HuH-7 (cell line): ENCODE measurements at regions not wholly inside any gene's neighbourhood (a gene's known extent, or its start where the extent isn't known, plus 50 kb on each side); places are given as distances from the start of the nearest gene placed in this dataset.
"Not testable (repeated sequence)": the region's sequence is repeated elsewhere in the genome, so short reads cannot be mapped to it uniquely, and the experiment has no call there.

Experiments used
- DNase-seq: peaks from one replicate; pipeline ENCODE4 v3.0.0; 2011; ENCODE audit warnings: low spot score

DNA sequence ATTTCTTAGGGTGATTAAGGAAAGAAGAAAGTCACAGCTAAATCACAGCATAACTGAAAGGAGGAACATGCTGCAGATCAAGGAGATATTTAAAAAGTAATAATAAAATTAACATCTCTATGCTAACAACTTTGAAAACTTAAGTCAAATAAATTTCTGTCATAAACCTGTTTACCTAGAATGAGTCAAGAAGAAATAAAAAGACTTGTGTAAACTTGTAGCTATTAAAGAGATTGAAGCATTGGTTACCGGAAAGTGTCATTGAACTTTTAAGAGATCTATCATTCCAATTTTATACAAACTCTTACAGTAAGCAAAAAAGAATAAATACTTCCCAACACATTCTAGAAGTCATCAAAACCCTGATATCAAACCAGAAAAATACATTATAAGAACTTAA lies 520.1 kb upstream of the SYT4 start:
- DNase-seq: no peak

DNA sequence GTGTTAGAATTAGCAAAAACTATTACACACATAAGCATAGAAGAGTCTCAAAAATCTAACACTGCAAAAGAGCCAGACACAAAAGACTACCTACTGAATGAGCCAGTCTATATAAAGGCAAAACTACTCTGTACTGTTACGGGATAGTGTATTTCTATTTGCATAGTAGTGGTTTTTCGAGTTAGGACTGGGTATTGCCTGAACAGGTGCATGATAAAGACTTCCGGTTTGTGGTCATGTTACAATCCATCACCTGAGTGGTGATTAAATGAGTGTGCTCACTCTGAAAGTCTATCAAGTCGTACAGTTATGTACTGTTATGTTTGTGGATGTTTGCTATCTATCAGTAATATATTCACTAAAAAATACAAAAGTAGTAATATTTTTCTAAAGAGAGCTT lies 523.3 kb upstream of the SYT4 start:
- DNase-seq: no peak

DNA sequence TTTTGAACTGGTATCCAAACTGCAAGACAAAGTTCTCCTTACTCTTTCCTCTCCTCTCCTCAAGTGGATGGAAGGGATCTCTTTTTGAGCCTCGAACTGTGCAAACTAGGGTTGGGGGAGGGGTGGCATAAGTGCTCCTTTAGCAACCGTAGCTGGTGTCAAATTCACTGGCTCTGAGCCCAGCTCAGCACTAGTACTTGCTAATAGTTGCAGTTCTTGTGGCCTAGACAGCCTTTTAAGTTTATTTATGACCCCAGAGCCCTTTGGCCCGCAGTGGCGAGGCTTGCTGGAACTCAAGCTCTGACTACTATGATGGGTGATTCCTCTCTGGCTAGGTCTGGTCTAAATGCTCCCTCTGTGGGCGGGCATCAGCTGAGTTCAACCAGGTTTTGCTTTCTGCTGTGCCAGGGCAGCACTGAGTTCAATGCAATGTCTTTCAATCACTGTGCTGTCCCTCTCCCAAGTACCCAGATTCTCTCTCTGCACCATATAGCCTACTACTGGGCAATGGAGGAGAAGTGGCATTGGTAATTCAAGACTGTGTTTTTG lies 528.4 kb upstream of the SYT4 start:
- no peak for DNase-seq

DNA sequence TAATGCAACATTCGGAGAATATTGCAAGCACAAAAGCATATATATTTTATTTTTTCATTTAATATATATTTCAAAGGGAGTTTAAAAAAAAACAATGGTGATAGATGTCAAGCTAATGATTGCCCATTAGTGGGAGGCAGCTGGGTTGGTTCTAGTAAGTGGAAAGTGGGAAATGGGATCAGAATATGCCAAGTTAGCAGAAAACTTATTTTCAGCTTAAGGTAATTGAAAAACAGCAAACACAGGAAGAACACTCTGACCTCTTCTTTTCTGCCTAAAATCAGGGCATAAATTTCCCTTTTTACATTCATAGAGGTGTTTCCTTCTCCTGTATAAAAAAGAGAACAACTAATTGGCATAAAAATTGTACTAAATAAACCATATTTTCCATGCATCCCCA lies 535.3 kb upstream of the SYT4 start:
- no peak for DNase-seq

DNA sequence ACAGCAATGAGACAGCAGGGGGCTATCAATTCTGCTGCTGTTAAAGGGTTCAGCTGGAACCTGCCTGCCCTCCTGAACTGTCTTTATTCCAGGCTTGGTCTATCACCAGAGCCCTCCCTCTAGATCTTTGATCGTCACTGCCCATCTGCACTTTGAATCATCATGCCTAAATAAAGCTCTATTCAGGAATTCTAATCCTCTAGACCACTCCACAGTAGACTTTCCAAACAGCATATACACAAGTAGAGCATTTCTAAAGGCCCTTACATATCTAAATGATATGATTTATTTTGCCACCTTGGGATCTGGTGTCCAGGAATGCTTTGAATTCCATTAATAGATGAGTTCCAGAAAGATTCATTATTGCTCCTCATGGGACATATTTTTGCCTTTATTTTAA lies 542.1 kb upstream of the SYT4 start:
- DNase-seq: no peak

DNA sequence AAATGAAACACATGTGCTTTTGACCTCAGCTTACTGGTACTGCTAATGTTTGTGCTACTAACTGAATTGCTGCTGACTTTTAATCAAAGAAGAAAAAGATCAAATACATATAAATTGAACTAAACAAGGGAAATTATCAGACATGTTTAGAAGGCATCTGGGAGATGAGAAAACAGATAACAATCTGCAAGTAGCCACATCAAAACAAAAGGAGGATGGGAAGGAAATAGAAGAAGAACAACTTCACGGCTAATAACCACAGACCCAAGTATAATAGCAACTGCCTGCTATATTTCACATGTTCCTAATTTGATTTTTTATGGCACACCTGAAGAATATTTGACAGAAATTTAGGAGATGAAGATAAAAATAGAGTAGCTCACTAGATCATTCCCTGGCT lies 542.6 kb upstream of the SYT4 start:
- no peak for DNase-seq

DNA sequence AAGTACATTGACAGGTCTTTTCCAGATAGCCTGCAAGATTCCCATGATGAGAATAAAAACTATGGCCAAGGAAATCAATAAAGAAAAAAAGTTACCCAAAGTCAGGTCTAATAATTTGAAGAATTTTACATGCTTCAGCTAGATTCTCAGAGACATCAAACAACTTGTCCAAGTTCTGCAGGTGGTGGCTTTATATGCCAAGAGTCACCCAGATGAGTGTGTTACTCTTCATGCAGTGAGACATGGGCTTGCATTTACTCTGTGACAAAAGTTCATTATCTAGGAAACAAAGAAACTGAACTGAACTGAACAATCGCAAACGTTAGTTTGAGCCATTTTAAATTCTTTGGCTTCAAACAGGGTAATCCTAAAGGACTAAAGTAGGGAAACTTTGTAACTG lies 548.5 kb upstream of the SYT4 start:
- no peak for DNase-seq

DNA sequence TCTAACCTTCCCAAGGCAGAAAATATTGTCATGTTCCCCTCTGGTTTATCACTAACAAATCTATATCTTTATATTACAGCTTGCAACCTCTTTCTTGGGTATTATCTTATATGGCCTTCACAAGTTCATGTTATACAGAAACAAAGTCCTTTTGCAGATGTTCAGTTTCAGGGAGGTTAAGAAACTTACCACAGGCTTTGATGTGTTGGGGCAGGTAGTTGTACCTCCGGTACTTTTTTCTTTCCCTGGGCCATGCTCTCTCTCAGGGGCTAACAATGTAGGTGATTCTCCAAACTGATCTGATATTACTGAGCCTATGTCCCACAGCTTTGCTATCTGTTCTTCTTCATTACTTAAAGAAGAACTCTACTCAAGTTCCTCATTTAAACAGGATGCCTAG lies 548.9 kb upstream of the SYT4 start:
- DNase-seq: no peak

DNA sequence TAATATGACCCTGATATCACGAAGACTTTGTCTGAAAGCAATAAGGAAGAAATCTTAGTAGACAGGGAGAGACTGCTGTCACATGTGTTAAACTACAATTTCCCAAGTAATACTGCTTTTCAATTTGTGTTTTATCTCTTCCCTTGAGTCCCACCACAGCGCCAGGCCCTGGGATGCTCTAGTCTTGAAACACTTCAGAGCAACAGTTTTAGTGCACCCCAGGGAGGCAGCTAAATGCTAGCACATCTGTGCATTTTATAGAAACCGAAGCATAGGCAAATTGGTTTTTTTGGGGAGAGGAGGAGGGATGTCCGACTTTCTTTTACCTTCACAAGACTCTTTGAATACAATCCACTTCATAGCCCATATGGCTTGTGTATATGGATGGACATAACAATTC lies 550.0 kb upstream of the SYT4 start:
- DNase-seq: no peak

DNA sequence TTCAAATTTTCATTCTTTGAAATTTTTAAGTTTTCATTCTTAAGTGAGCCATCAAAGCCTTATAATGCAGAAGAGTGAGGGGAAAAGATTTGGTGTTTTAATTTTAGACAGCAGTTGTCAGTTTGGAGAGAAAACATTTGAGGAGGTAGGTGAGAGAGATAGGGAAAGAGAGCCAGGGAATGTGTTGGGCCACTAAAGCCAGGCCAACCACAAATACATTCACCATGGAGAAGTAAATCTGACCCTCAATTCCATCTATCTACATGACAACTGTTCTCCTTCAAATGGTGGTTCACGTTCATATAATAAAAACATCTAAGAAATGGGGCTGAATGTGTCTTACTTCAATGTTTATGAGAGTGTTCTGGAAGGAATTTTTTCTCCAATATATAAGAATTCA lies 553.0 kb upstream of the SYT4 start:
- DNase-seq: no peak

DNA sequence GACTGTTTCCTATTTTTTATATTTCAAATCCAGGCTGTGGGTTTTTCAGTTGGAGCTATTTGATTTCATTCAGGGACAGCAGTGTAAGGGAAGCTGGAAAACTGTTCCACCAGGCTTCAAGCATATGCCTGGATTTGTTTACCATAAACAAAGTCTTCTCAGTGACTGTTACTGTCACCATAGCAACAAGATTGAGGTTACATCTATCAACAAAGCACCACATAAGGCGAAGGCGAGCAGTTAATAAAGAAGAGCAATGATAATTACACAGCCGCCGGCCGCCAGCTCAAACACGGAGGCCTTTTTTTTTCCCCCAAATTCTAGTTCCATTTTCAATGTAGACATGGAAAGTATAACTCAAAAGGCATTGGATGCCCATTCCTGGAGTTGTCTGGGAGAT lies 553.7 kb upstream of the SYT4 start:
- DNase-seq: no peak

DNA sequence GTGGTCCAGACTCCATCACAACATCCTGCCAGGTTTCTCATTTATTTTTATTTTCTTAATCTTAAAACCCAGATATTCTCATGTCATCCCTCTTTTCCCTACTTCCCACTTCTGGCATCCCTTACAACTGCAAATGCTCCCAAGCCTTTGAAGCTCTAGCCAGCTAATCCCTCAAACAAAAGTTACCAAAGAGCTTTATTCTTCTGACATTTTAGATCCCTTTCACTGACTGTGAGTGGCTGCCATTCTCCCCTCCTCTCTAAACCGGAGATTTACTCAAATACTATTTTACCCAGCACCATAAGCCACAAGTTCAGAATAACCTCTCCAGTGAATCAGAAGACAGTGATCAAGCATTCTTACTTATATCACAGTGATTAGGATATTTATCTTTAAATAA lies 569.0 kb upstream of the SYT4 start:
- no peak for DNase-seq

DNA sequence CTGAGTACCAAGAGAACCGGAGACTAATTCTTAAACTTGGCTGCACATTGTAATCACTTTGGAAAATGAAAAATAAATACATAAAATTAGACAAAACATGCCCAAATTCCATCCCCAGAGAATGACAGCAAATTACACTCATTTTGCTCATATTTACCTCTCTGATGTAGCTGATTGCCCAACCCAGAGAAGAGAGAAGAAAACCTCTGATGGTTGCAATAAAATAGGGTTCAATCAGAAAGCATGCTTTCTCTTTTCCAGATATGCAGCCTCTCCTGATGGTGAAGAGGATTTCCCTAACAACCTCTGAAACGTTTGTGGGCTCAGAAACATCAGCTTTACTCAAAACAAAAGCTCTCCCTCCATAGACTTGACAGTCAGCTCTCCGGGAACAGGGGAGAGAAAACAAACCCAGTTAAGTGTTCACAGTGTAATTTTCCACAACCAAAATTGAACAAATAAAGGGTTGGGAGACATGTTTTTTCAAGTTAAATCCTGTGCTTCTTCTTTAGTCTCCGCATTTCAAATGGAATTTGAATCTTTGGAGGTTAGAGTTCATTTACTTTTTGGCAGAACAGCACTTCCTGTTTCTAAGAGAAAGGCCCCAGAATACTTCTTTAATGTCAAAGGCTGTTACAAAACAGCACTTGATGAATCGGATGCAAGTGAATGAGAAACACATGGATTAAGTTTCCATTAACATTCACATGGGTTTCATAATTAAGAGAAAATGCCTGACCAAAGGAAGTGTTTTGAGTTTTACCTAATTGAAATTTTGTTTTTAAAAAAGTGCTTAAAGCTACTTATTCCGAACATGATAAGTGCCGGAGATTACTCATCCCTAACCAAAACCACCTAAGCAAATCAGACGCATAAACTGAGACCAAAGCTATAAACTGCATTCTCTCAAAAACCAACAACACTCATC lies 570.1 kb upstream of the SYT4 start:
- no peak for DNase-seq

DNA sequence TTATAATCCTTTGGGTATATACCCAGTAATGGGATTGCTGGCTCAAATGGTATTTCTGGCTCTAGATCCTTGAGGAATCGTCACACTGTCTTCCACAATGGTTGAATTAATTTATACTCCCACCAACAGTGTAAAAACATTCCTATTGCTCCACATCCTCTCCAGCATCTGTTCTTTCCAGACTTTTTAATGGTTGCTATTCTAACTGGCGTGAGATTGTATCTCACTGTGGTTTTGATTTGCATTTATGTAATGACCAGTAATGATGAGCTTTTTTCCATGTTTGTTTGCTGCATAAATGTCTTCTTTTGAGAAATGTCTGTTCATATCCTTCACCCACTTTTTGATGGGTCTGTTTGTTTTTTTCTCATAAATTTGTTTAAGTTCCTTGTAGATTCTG lies 572.5 kb upstream of the SYT4 start:
- not testable (repeated sequence) for DNase-seq

DNA sequence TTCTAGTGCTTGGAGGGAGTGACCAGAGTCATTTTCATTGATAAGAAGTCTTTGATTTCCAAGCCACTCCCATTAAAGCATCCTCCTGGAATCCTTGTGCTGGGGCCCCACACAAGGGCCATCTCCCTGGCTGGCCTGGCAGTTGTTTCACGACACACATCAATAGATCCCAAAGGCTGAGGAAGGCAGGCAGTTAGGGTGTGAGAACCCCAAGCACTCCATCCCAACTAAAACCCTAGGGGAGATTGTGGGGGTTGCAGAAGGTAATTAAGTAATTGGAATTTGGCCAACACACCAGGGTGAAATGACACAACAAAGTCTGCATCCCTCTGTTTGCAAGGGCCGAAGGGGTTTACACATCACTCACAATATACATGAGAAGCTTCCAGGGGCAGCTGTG lies 578.1 kb upstream of the SYT4 start:
- no peak for DNase-seq

DNA sequence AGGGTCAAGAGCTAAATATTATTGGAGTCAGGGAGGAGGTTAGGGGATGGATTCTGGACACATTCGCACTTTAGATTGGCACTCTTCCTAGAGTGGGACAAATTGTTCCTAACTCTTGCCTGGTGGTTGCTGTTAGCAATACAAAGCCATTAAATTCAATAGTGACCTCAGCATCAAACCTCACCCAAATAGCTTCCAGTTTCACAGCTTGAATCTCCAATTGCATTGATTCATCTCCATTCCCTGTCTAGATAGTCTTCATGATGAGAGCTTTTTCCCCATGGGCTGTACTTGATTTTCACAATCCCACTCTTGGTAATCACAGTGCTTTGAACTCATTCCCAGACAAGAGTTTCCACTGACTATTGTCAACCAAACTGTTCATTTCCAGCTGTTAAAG lies 585.9 kb upstream of the SYT4 start:
- no peak for DNase-seq

DNA sequence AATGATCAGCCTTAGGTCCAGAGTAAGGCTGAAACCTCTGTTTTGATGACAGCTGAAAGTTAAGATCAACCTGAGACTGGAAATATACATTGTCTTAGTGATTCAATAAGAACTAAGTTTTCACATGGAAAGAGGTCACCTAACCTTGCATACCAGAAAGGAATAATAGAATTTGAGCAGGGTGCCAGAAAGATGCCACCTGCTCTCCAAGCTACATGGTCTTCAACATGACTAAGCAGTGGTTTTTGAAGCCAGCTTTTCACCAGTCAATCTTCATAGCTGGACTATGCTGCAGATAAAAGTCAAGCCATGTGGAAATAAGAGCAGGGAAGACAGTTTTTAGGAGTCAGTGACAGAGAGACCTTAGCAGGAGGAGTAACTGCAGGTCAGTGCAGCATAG lies 589.4 kb upstream of the SYT4 start:
- no peak for DNase-seq

DNA sequence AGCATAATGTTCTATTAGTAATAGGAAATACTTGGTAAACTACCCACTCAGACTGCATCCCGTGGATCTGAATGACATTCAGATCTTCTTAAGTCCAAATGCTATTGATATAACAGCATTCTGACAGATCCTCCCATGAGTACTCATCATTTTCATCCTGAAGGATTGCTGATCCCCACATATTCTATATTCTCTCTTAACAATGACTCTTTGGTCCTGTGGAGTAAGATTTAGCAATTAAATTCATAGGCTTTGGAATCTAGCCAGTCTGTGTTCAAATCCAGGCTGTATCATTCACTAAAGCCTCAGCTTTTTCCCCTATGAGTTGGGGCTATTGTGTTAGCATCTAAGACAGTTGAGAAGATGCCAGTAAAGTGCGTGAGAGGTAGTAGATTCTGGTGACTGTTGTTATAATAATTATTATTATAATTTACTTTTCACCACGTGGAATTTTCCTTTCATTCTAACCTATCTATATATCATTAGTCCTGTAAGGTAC lies 591.3 kb upstream of the SYT4 start:
- no peak for DNase-seq

DNA sequence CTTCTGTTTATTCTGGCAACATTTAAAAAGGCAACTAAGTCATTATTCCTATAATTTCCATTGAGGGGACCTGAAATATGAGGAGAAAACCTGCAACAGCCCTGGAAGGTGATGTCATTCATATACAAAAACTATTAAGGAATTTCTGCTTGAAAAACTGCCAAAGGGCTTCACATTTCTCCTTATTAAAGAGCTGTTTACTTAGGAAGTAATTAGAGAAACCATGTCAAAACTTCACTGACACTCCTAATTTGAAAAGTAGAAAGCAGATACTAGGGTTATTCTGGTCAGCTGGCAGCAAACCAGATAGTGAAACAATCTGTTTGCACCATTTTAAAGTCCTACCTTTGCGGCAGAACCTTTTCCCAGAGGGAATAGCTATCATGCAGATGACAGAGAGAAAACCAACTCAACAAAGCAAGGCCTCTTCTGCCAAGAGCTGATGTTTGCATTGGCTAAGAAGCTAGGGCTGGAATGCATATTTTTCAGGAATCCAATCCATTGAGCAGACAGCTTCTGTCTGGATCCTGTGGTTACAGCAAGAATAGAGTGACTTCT lies 592.2 kb upstream of the SYT4 start:
- DNase-seq: no peak

DNA sequence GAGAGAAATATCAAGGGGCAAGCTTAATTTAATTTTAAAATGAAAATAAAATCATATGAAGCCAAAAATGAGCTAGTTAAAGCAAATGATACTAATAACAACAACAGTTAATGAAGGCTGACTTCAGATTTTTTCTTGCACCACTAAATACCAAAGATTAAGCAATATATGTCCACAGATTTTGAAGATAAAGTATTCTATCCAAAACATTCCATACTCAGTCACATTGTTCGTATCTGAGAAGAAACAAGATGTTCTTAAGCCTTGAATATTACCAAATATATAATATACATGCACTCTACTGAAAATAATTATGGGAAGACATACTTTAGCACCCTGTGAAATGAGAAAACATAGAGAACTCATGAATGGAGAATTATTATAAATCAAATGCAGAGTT lies 593.3 kb upstream of the SYT4 start:
- DNase-seq: no peak

DNA sequence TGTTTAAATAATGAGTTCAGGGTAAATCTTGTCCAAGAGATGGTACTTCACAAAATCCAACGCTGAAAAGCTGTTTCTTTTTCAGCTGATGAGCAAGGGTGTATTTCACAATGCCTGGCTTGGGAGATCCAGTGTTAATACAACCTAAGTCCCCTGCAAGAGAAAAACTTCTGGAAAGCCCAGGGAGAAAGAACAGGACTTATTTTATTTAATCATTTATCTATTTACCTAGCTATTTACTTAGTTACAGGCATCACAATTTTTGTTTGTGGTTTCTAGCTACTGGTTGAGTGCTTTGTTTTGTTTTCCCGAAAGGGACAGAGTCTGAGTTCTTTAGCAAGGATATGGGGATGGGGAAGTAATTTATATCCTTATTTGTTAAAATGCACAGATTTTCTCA lies 598.2 kb upstream of the SYT4 start:
- no peak for DNase-seq

DNA sequence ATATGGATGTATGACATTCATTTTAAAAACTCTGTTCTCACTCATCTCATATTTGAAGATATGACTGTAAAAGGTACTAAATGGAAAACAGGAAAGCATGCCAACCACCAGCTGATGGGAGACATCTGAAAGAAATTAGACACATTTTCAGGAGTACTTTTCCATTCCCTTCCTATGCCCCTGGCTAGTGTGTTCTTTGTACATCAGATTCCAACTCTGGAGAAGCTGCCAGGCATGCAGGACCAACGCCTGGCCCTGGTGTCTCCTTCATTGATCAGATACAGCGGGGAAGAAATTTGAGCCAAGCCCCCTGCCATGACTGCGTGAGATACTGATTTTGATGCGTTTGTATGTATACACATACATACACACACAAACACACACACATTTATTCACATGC lies 599.0 kb upstream of the SYT4 start:
- no peak for DNase-seq

DNA sequence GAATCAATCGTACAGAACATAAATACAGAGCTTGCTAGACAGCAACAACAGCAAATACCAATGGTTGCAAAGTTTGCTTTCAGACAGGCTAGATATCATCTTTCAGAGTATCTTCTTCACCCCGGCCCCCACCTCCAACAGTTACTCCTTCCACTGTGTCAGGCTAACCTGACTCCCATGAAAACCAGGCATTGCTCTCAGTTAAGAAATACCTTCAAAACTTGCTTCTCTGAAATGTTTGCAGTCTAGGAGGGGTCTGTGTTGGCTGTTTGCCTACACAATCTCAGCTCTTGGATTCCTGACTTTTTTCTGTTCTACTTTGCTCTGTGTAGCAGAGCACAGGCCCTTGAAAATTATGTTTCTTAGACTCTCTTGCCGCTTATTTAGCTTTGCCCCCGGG lies 599.5 kb upstream of the SYT4 start:
- DNase-seq: no peak
